Osteoblast (primary cell): ENCODE measurements at regions not wholly inside any gene's neighbourhood (a gene's known extent, or its start where the extent isn't known, plus 50 kb on each side); places are given as distances from the start of the nearest gene placed in this dataset.

ENCODE experiments used
- DNase-seq: peaks from one replicate; pipeline ENCODE4 v3.0.0; 2011; ENCODE audit warnings: low spot score, mixed read lengths; ENCODE audit not compliant: insufficient read length; ENCODE audit errors: missing footprints
- H2AFZ ChIP-seq: 2 replicates; pipeline ENCODE4 v1.6.0; 2011; ENCODE audit warnings: mild to moderate bottlenecking, low read length
- H3K27ac ChIP-seq: 2 replicates; pipeline ENCODE4 v1.5.1; 2011; ENCODE audit warnings: mild to moderate bottlenecking, low read depth, low read length, moderate library complexity
- H3K27me3 ChIP-seq: 2 replicates; pipeline ENCODE4 v1.6.0; 2012; ENCODE audit warnings: mild to moderate bottlenecking, control low read depth, inconsistent platforms, low read length, moderate library complexity; ENCODE audit not compliant: insufficient read depth
- H3K36me3 ChIP-seq: 2 replicates; pipeline ENCODE4 v1.5.1; 2011; ENCODE audit warnings: mild to moderate bottlenecking, low read length, control low read depth, moderate library complexity; ENCODE audit not compliant: insufficient read depth
- H3K4me1 ChIP-seq: 2 replicates; pipeline ENCODE4 v1.5.1; 2011; ENCODE audit warnings: mild to moderate bottlenecking, low read length, control low read depth, moderate library complexity; ENCODE audit not compliant: insufficient read depth
- H3K4me2 ChIP-seq: 2 replicates; pipeline ENCODE4 v1.6.0; 2011; ENCODE audit warnings: mild to moderate bottlenecking, low read length; ENCODE audit not compliant: insufficient read depth
- H3K4me3 ChIP-seq: fragments of 200-600 bp; sonication (generic); 3 replicates; pipeline ENCODE4 v1.5.1; 2012; ENCODE audit warnings: mild to moderate bottlenecking, low read length, inconsistent platforms; ENCODE audit not compliant: insufficient read depth
- H3K79me2 ChIP-seq: 2 replicates; pipeline ENCODE4 v1.6.0; 2012; ENCODE audit warnings: mild to moderate bottlenecking, low read length, control low read depth, inconsistent platforms; ENCODE audit not compliant: insufficient read depth
- H3K9me3 ChIP-seq: 2 replicates; pipeline ENCODE4 v1.5.1; 2011; ENCODE audit warnings: low read depth, low read length, control low read depth
- H4K20me1 ChIP-seq: 2 replicates; pipeline ENCODE4 v1.6.0; 2012; ENCODE audit warnings: mild to moderate bottlenecking, low read length, control low read depth; ENCODE audit not compliant: insufficient read depth
- CTCF ChIP-seq: IDR thresholded peaks from 2 replicates; pipeline ENCODE4 v1.5.1; 2011; ENCODE audit warnings: mild to moderate bottlenecking, low read depth, low read length, moderate library complexity; ENCODE audit errors: extremely low read depth

GRCh38 chr5:174195517-174195916 is 150.0 kb downstream of the NSG2 start:
- Histone ChIP-seq H3K4me2 (no peak overlapping the region), H3K4me3 (no peak overlapping the region), H3K79me2 (no peaks in the 10 kb centered on the region), H4K20me1 (no peaks in the 10 kb centered on the region), H2AFZ (no peak overlapping the region), H3K36me3 (no peaks in the 10 kb centered on the region), H3K9me3 (no peaks in the 10 kb centered on the region), H3K27me3 (no peaks in the 10 kb centered on the region), H3K4me1 (no peaks in the 10 kb centered on the region), H3K27ac (no peak overlapping the region)
- no peak for DNase-seq
- no peak for TF ChIP-seq CTCF

GRCh38 chr5:174197929-174198328 is 152.4 kb downstream of the NSG2 start:
- Histone ChIP-seq H3K27ac (no peak overlapping the region), H3K9me3 (no peaks in the 10 kb centered on the region), H3K27me3 (no peaks in the 10 kb centered on the region), H2AFZ (no peak overlapping the region), H3K79me2 (no peaks in the 10 kb centered on the region), H3K4me3 (no peak overlapping the region), H4K20me1 (no peaks in the 10 kb centered on the region), H3K4me1 (no peaks in the 10 kb centered on the region), H3K36me3 (no peaks in the 10 kb centered on the region), H3K4me2 (no peak overlapping the region)
- no peak for TF ChIP-seq CTCF
- DNase-seq = no peak

- no peak overlapping the region for H3K4me2 ChIP-seq
- H3K9me3 ChIP-seq = no peaks in the 10 kb centered on the region
- DNase-seq = no peak
- H3K27ac ChIP-seq = no peak overlapping the region
- no peaks in the 10 kb centered on the region for H3K36me3 ChIP-seq
- H3K4me1 ChIP-seq = no peaks in the 10 kb centered on the region
- H2AFZ ChIP-seq = no peak overlapping the region
- no peaks in the 10 kb centered on the region for H4K20me1 ChIP-seq
- H3K4me3 ChIP-seq = no peak overlapping the region
- no peak for TF ChIP-seq CTCF
- no peaks in the 10 kb centered on the region for H3K79me2 ChIP-seq
- no peaks in the 10 kb centered on the region for H3K27me3 ChIP-seq
Observed at GRCh38 chr5:174198541-174198940, 153.0 kb downstream of the NSG2 start.

DNA sequence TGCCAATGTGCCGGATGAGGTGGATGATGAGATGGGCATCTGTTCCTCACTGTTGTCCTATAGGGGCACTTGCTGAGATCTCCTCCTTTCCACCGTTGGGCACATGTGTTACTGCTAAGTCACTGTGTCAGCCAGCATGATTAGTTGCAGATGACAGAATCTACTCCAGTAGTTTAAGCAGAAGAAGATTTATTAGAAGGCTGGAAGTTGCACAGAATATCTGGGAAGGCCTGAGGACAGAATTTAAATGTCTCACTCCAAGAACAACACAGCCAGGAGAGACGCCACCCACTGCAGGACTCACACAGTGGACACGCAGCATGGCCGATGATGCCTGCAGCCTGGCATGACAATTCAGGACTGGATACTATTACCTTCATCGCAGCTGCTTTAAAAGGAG is 157.5 kb downstream of the NSG2 start:
- no peak overlapping the region for H3K27ac ChIP-seq
- DNase-seq = no peak
- H3K4me2 ChIP-seq = no peak overlapping the region

More for the DNA sequence above, 157.5 kb downstream of the NSG2 start:
- Histone ChIP-seq H3K9me3 (no peaks in the 10 kb centered on the region), H3K36me3 (no peaks in the 10 kb centered on the region), H3K4me3 (no peak overlapping the region), H3K4me1 (no peaks in the 10 kb centered on the region), H2AFZ (no peak overlapping the region), H3K27me3 (no peaks in the 10 kb centered on the region), H3K79me2 (no peaks in the 10 kb centered on the region), H4K20me1 (no peaks in the 10 kb centered on the region)
- no peak for TF ChIP-seq CTCF
